HepG2 (cell line): ENCODE measurements at regions not wholly inside any gene's neighbourhood (a gene's known extent, or its start where the extent isn't known, plus 50 kb on each side); places are given as distances from the start of the nearest gene placed in this dataset.

Source experiments
- ATAC-seq: fragments of 200-7000 bp; cut with Tn5 transposase; 3 replicates; pipeline ENCODE4 v1.9.1; 2020; ENCODE audit warnings: mild to moderate bottlenecking, moderate library complexity
- BruUV-seq: library from RNA; stranded (reverse); fragments of 400-500 nt; replicated peaks from 2 replicates; lab custom pipeline; 2021; lab: Mats Ljungman, UMichigan
- CTCF ChIA-PET: fragments of 300-600 bp; formaldehyde crosslinking; extraction: SDS; loops from one replicate; lab custom pipeline; 2021; ENCODE audit warnings: low total read pairs, inconsistent platforms, low intra/inter-chr PET ratio; lab: Yijun Ruan, JAX
- POLR2A ChIA-PET: fragments of 350-600 bp; sonication (Branson Sonifier 250); formaldehyde crosslinking; loops from one replicate; lab custom pipeline; 2020; ENCODE audit warnings: antibody characterized with exemption, inconsistent platforms; lab: Yijun Ruan, JAX
- DNase-seq: peaks from one replicate; pipeline ENCODE4 v3.0.0-alpha.2; 2015; ENCODE audit warnings: low spot score
- FAIRE-seq: peaks from 3 replicates; lab custom pipeline; 2011; peaks lifted over from hg19 to GRCh38; lab: Jason Lieb, UNC
- H2AFZ ChIP-seq: one replicate; pipeline ENCODE4 v1.6.1; 2011; ENCODE audit warnings: low read length, inconsistent platforms
- H3K27ac ChIP-seq: fragments of 300-600 bp; 3 replicates; pipeline ENCODE4 v1.8.0; 2011; ENCODE audit warnings: mixed run types, mild to moderate bottlenecking, mixed read lengths, low read length, inconsistent platforms; ENCODE audit not compliant: insufficient read depth; ENCODE audit errors: extremely low read length
- H3K27me3 ChIP-seq, 2 experiments: fragments of 200-600 bp in 1 of 2; 2 replicates in 1 of 2; 3 replicates in 1 of 2; pipeline versions ENCODE4 v1.6.0 to v1.8.0; 2011; ENCODE audit warnings: low read length in 2 of 2, mild to moderate bottlenecking in 2 of 2, moderate library complexity in 2 of 2, inconsistent platforms in 1 of 2; ENCODE audit not compliant: insufficient read depth in 2 of 2, control insufficient read depth in 1 of 2
- H3K36me3 ChIP-seq, 2 experiments: fragments of 200-600 bp in 1 of 2; replicated peaks in 1 of 2; 2 replicates in 1 of 2; 3 replicates in 1 of 2; pipeline versions ENCODE4 v1.5.1 to v1.8.0; 2011; ENCODE audit warnings: low read length in 2 of 2, inconsistent platforms in 1 of 2; ENCODE audit not compliant: insufficient read depth in 2 of 2, control insufficient read depth in 1 of 2
- H3K4me1 ChIP-seq: 2 replicates; pipeline ENCODE4 v1.5.1; 2012; ENCODE audit warnings: low read length, inconsistent platforms; ENCODE audit not compliant: insufficient read depth
- H3K4me2 ChIP-seq: 2 replicates; pipeline ENCODE4 v1.6.0; 2011; ENCODE audit warnings: low read depth, low read length, inconsistent platforms
- H3K4me3 ChIP-seq, 3 experiments: fragments of 200-600 bp in 1 of 3; sonication (generic), shearing (Covaris generic) in 1 of 3; replicated peaks in 1 of 3; 2 replicates each; pipeline ENCODE4 v1.5.1; 2011 to 2016; ENCODE audit warnings: low read length in 3 of 3, inconsistent platforms in 2 of 3, low read depth in 2 of 3, mild to moderate bottlenecking in 2 of 3, control low read depth in 1 of 3, mixed read lengths in 1 of 3; ENCODE audit not compliant: insufficient read depth in 1 of 3
- H3K79me2 ChIP-seq: one replicate; pipeline ENCODE4 v1.6.1; 2011; ENCODE audit warnings: low read length, inconsistent platforms; ENCODE audit not compliant: insufficient read depth
- H3K9ac ChIP-seq: 2 replicates; pipeline ENCODE4 v1.6.0; 2011; ENCODE audit warnings: mild to moderate bottlenecking, low read depth, low read length, inconsistent platforms; ENCODE audit not compliant: insufficient read depth
- H3K9me3 ChIP-seq: 2 replicates; pipeline ENCODE4 v1.5.1; 2012; ENCODE audit warnings: mild to moderate bottlenecking, low read length
- H4K20me1 ChIP-seq: 2 replicates; pipeline ENCODE4 v1.6.0; 2011; ENCODE audit warnings: inconsistent platforms, mild to moderate bottlenecking, low read length, moderate library complexity; ENCODE audit not compliant: insufficient read depth
- DMAP1 ChIP-seq: IDR thresholded peaks from 2 replicates; pipeline ENCODE4 v1.6.1; 2016
- FLYWCH1 ChIP-seq: sonication (generic); formaldehyde crosslinking; IDR thresholded peaks from 2 replicates; pipeline ENCODE4 v1.8.1; 2023; ENCODE audit warnings: mild to moderate bottlenecking, missing genetic modification reagents
- HOXA5 ChIP-seq: sonication (generic); formaldehyde crosslinking; IDR thresholded peaks from 2 replicates; pipeline ENCODE4 v1.4.0; 2020; ENCODE audit warnings: missing genetic modification reagents
- IRF2 ChIP-seq: IDR thresholded peaks from 2 replicates; pipeline ENCODE4 v1.6.1; 2018; ENCODE audit warnings: missing genetic modification reagents, missing compliant biosample characterization
- PCBP1 ChIP-seq: fragments of 200-400 bp; formaldehyde crosslinking; IDR thresholded peaks from 2 replicates; pipeline ENCODE4 v1.6.1; 2017; ENCODE audit warnings: mild to moderate bottlenecking, low read depth, low read length, borderline replicate concordance
- TAF1 ChIP-seq: sonication (generic); formaldehyde crosslinking; IDR thresholded peaks from 2 replicates; pipeline ENCODE4 v1.4.0; 2020; ENCODE audit warnings: missing genetic modification reagents
- ZBTB1 ChIP-seq: sonication (generic); formaldehyde crosslinking; IDR thresholded peaks from 2 replicates; pipeline ENCODE4 v1.4.0; 2020; ENCODE audit warnings: missing genetic modification reagents, borderline replicate concordance
- ZFP36 ChIP-seq: fragments of 150-350 bp; IDR thresholded peaks from 2 replicates; pipeline ENCODE4 v1.6.1; 2018; ENCODE audit warnings: borderline replicate concordance, low read length, low read depth; ENCODE audit not compliant: partially characterized antibody
- ZNF234 ChIP-seq: sonication (generic); formaldehyde crosslinking; conservative IDR thresholded peaks from 2 replicates; pipeline ENCODE4 v1.5.1; 2020; ENCODE audit warnings: mild to moderate bottlenecking, missing genetic modification reagents
- ZNF878 ChIP-seq: sonication (generic); formaldehyde crosslinking; IDR thresholded peaks from 2 replicates; pipeline ENCODE4 v1.8.1; 2023; ENCODE audit warnings: mild to moderate bottlenecking, missing genetic modification reagents, moderate library complexity
- WGBS: methylation state at CpG from one replicate; pipeline ENCODE4 v1.1.6; 2017; ENCODE audit warnings: low lambda C conversion rate; 5-methylcytosine and 5-hydroxymethylcytosine counted together
- in situ Hi-C: cut with HindIII; loops from 2 replicates; pipeline ENCODE4 v1.10.0; 2017; ENCODE audit warnings: low pct_unique_long_range_greater_than_20kb; ENCODE audit not compliant: extremely low pct_ligation_motif_present
- intact Hi-C: fragments of 100-400 bp; cut with micrococcal nuclease; formaldehyde crosslinking; loops from one replicate; pipeline ENCODE4 v1.10.0; 2022; ENCODE audit not compliant: unreplicated experiment
- TF ChIP-seq, protein P1 (sequence below): sonication (generic); formaldehyde crosslinking; conservative IDR thresholded peaks from 2 replicates; pipeline ENCODE4 v1.8.0; 2022; ENCODE audit warnings: mild to moderate bottlenecking, moderate library complexity, missing genetic modification reagents
- TF ChIP-seq, protein P2 (sequence below): sonication (generic); formaldehyde crosslinking; IDR thresholded peaks from 2 replicates; pipeline ENCODE4 v1.4.0; 2020; ENCODE audit warnings: mild to moderate bottlenecking, missing genetic modification reagents

GRCh38 chr4:36757580-36758311, 476.3 kb downstream of the DTHD1 start (continued):
- TF ChIP-seq, protein P1, sequence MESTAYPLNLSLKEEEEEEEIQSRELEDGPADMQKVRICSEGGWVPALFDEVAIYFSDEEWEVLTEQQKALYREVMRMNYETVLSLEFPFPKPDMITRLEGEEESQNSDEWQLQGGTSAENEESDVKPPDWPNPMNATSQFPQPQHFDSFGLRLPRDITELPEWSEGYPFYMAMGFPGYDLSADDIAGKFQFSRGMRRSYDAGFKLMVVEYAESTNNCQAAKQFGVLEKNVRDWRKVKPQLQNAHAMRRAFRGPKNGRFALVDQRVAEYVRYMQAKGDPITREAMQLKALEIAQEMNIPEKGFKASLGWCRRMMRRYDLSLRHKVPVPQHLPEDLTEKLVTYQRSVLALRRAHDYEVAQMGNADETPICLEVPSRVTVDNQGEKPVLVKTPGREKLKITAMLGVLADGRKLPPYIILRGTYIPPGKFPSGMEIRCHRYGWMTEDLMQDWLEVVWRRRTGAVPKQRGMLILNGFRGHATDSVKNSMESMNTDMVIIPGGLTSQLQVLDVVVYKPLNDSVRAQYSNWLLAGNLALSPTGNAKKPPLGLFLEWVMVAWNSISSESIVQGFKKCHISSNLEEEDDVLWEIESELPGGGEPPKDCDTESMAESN (CRISPR knock-in tag) = no peak
- TF ChIP-seq ZFP36 (no peak), DMAP1 (CRISPR knock-in tag) (no peak)

DNA sequence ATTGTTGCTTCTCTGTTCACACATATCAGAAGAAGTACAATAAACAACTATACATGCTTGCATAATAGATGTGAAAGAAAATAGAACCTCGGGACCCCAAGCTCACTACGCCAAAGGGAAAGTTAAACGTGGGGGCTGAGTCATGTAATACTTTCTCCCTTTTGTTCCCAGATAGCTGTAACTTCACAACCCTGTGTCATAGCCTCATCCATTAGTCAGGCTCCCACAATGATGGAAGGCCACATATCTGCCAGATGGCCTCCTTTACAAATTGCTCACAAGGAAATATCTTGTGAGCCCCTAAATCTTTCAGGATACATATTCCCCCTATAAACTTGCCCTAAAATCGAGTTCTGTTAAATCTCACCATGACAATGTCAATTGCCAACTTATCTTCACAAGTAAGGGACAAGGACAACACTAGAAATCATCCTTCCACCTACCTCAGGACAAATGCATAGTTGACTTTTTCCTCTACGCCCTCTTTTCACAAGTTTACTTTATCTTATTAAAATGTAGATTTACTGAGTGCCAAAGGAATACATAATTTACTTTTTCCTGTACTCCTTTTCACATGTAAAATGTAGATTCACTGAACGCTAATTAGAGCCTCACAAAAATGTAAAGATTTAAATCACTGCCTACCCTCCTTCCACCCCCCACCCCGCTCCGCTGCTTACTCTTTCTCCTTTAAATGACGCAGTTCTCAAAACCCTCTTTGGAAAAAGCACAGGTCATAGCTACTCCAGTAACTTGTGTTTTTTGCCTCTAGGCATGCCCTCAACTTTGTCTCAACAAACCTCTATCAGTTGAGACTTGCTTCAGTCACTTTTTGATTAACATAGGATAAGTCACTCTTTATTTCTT, 477.1 kb downstream of the DTHD1 start:
- Histone ChIP-seq H3K27ac (no peak overlapping the region), H3K4me1 (no peaks in the 10 kb centered on the region), H3K4me3 (no peak overlapping the region), H3K79me2 (no peaks in the 10 kb centered on the region), H3K4me2 (no peak overlapping the region), H3K27me3 (no peaks in the 10 kb centered on the region), H3K36me3 (no peaks in the 10 kb centered on the region), H2AFZ (no peak overlapping the region), H3K9ac (no peak overlapping the region), H4K20me1 (no peaks in the 10 kb centered on the region), H3K9me3 (no peaks in the 10 kb centered on the region)
- ATAC-seq (no peak), FAIRE-seq (no peak), DNase-seq (no peak)
- no TSS peak for BruUV-seq
- POLR2A ChIA-PET = no interaction called here
- in situ Hi-C loops (no loop called here), intact Hi-C loops (no loop called here)
- 37% methylated on average over 9 of the region's 9 CpGs for whole genome bisulfite sequencing
- TF ChIP-seq, protein P2, sequence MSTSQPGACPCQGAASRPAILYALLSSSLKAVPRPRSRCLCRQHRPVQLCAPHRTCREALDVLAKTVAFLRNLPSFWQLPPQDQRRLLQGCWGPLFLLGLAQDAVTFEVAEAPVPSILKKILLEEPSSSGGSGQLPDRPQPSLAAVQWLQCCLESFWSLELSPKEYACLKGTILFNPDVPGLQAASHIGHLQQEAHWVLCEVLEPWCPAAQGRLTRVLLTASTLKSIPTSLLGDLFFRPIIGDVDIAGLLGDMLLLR = no peak
- TF ChIP-seq FLYWCH1 (CRISPR knock-in tag) = no peak
- TF ChIP-seq HOXA5 (CRISPR knock-in tag) = no peak
- no peak for TF ChIP-seq PCBP1
- TF ChIP-seq ZNF234 (CRISPR knock-in tag) = no peak
- no peak for TF ChIP-seq TAF1 (CRISPR knock-in tag)
- TF ChIP-seq ZNF878 (CRISPR knock-in tag) = no peak
- no peak for TF ChIP-seq ZBTB1
- no peak for TF ChIP-seq IRF2 (CRISPR knock-in tag)
- CTCF ChIA-PET = no interaction called here
